DND-41 (cell line): ENCODE measurements at regions not wholly inside any gene's neighbourhood (a gene's known extent, or its start where the extent isn't known, plus 50 kb on each side); places are given as distances from the start of the nearest gene placed in this dataset.

Source experiments
- CTCF ChIP-seq: IDR thresholded peaks from 2 replicates; pipeline ENCODE4 v1.5.1; 2012; ENCODE audit warnings: borderline replicate concordance, low read length, moderate library complexity, mild to moderate bottlenecking; ENCODE audit not compliant: poor library complexity, severe bottlenecking; ENCODE audit errors: extremely low read depth
- EZH2 ChIP-seq: IDR thresholded peaks from 3 replicates; pipeline ENCODE4 v1.6.1; 2012; ENCODE audit warnings: borderline replicate concordance, low read depth, mild to moderate bottlenecking, moderate library complexity, low read length, inconsistent platforms; ENCODE audit not compliant: severe bottlenecking

- TF ChIP-seq CTCF (no peak), EZH2 (no peak)
Measured at GRCh38 chr22:27295605-27296004, 506.0 kb downstream of the MN1 start.
